B cell (primary cell): ENCODE measurements at regions not wholly inside any gene's neighbourhood (a gene's known extent, or its start where the extent isn't known, plus 50 kb on each side); places are given as distances from the start of the nearest gene placed in this dataset.
A peak's percentile ranks its signal among the peaks of the same experiment; 100 is the strongest.

Source experiments
- ATAC-seq: fragments of 200-7000 bp; cut with Tn5 transposase; one replicate; pipeline ENCODE4 v1.10.0; 2021; ENCODE audit warnings: low read depth, mild to moderate bottlenecking, moderate number of reproducible peaks, moderate library complexity
- CTCF ChIA-PET: fragments of 350-600 bp; sonication (Branson Sonifier 250); formaldehyde crosslinking; loops from one replicate; lab custom pipeline; 2021; ENCODE audit warnings: antibody characterized with exemption, inconsistent platforms; lab: Charles Lee
- POLR2A ChIA-PET: fragments of 350-600 bp; sonication (Branson Sonifier 250); formaldehyde crosslinking; loops from one replicate; lab custom pipeline; 2021; ENCODE audit warnings: antibody characterized with exemption; lab: Charles Lee
- DNase-seq: peaks from one replicate; pipeline ENCODE4 v3.0.0; 2013
- H2AFZ ChIP-seq: 2 replicates; pipeline ENCODE4 v1.6.1; 2012; ENCODE audit warnings: mild to moderate bottlenecking, low read depth, low read length; ENCODE audit not compliant: insufficient read depth, poor library complexity, severe bottlenecking
- H3K27ac ChIP-seq, 2 donors: 1 replicate in 1 of 2; 2 replicates in 1 of 2; pipeline ENCODE4 v1.5.1; 2012 to 2013; ENCODE audit warnings: low read length in 2 of 2, mild to moderate bottlenecking in 2 of 2, moderate library complexity in 1 of 2
- H3K27me3 ChIP-seq, 4 experiments: fragments of 200-600 bp in 1 of 4; sonication (generic) in 1 of 4; replicated peaks in 1 of 4; 1 replicate in 2 of 4; 2 replicates in 2 of 4; pipeline versions ENCODE4 v1.6.1 to v1.7.0; 2013 to 2016; ENCODE audit warnings: low read length in 3 of 4, mild to moderate bottlenecking in 2 of 4, mixed read lengths in 1 of 4, moderate library complexity in 1 of 4; ENCODE audit not compliant: insufficient read depth in 4 of 4, control insufficient read depth in 3 of 4; ENCODE audit errors: control extremely low read depth in 1 of 4
- H3K36me3 ChIP-seq, 2 experiments: replicated peaks in 1 of 2; 1 replicate in 1 of 2; 2 replicates in 1 of 2; pipeline versions ENCODE4 v1.6.1 to v1.7.1; 2013; ENCODE audit warnings: low read length in 1 of 2; ENCODE audit not compliant: insufficient read depth in 2 of 2, control insufficient read depth in 1 of 2; ENCODE audit errors: control extremely low read depth in 1 of 2, extremely low read depth in 1 of 2
- H3K4me1 ChIP-seq, 2 donors: fragments of 200-600 bp in 1 of 2; sonication (generic) in 1 of 2; 1 replicate in 1 of 2; 2 replicates in 1 of 2; pipeline versions ENCODE4 v1.5.1 to v1.6.1; 2013 to 2017; ENCODE audit warnings: low read length in 2 of 2; ENCODE audit not compliant: control insufficient read depth in 2 of 2, insufficient read depth in 2 of 2
- H3K4me2 ChIP-seq: replicated peaks from 2 replicates; pipeline ENCODE3; 2012; ENCODE audit warnings: mild to moderate bottlenecking, low read depth, low read length; ENCODE audit not compliant: poor library complexity, severe bottlenecking
- H3K4me3 ChIP-seq, 5 experiments: fragments of 200-600 bp in 1 of 5; sonication (generic) in 1 of 5; 1 replicate in 3 of 5; 2 replicates in 2 of 5; pipeline versions ENCODE4 v1.5.1 to v1.7.0; 2011 to 2016; ENCODE audit warnings: low read length in 4 of 5, mild to moderate bottlenecking in 4 of 5, low read depth in 2 of 5, control low read depth in 1 of 5, moderate library complexity in 1 of 5; ENCODE audit not compliant: insufficient read depth in 1 of 5; ENCODE audit errors: control extremely low read depth in 1 of 5, extremely low read depth in 1 of 5
- H3K79me2 ChIP-seq: fragments of 200-600 bp; sonication (generic); one replicate; pipeline ENCODE4 v1.6.0; 2016; ENCODE audit warnings: low read length; ENCODE audit not compliant: control insufficient read depth, insufficient read depth
- H3K9ac ChIP-seq: fragments of 200-600 bp; sonication (generic); 2 replicates; pipeline ENCODE4 v1.6.1; 2017; ENCODE audit warnings: mild to moderate bottlenecking, low read length, moderate library complexity
- H3K9me3 ChIP-seq, 3 donors: one replicate each; pipeline versions ENCODE4 v1.6.1 to v1.7.1; 2013; ENCODE audit warnings: low read length in 2 of 3; ENCODE audit not compliant: control insufficient read depth in 2 of 3, insufficient read depth in 1 of 3; ENCODE audit errors: control extremely low read depth in 1 of 3
- H4K20me1 ChIP-seq: 2 replicates; pipeline ENCODE4 v1.6.0; 2012; ENCODE audit warnings: mild to moderate bottlenecking, low read length; ENCODE audit not compliant: insufficient read depth, control insufficient read depth, poor library complexity, severe bottlenecking
- H3K27ac Mint-ChIP-seq: one replicate; pipeline ENCODE4 v1.8.0; 2021; ENCODE audit warnings: mixed read lengths
- H3K27me3 Mint-ChIP-seq: one replicate; pipeline ENCODE4 v1.8.0; 2021; ENCODE audit warnings: mixed read lengths
- H3K4me1 Mint-ChIP-seq: one replicate; pipeline ENCODE4 v1.8.0; 2021; ENCODE audit warnings: mixed read lengths
- H3K4me3 Mint-ChIP-seq: one replicate; pipeline ENCODE4 v1.8.0; 2021; ENCODE audit warnings: mixed read lengths
- H3K9me3 Mint-ChIP-seq: one replicate; pipeline ENCODE4 v1.8.0; 2022; ENCODE audit warnings: mixed read lengths; ENCODE audit not compliant: insufficient read depth
- EZH2 ChIP-seq: IDR thresholded peaks from 2 replicates; pipeline ENCODE4 v1.6.1; 2012; ENCODE audit warnings: borderline replicate concordance, low read depth, mild to moderate bottlenecking, moderate library complexity, low read length; ENCODE audit not compliant: insufficient read depth, poor library complexity, severe bottlenecking
- WGBS: methylation state at CpG from one replicate; pipeline ENCODE4 v1.1.5; 2013; ENCODE audit warnings: missing lambda C conversion rate; ENCODE audit not compliant: insufficient coverage; 5-methylcytosine and 5-hydroxymethylcytosine counted together
- intact Hi-C: fragments of 100-400 bp; cut with micrococcal nuclease; formaldehyde crosslinking; loops from one replicate; pipeline ENCODE4 v1.10.0; 2022
- TF ChIP-seq, protein P1 (sequence below): fragments of 200-600 bp; IDR thresholded peaks from one replicate; pipeline ENCODE4 v1.8.0; 2022; ENCODE audit warnings: antibody characterized with exemption, mild to moderate bottlenecking

- intact Hi-C loops = no loop called here
- WGBS = 3% methylated on average over 75 of the region's 80 CpGs
- peaks cover 0 to 5% (median 1%) of the 10 kb centered on the region in 3 donors for H3K9me3 ChIP-seq
- peak overlapping the region in 4 of 5 experiments; percentile 24 to 66 (median 46) for H3K4me3 ChIP-seq
- H3K9ac ChIP-seq = peak overlapping the region; percentile 62
- peaks cover 19% of the 10 kb centered on the region for H3K4me1 Mint-ChIP-seq
- ATAC-seq (peak; percentile 24), DNase-seq (peak; percentile 42)
- ChIA-PET POLR2A (no interaction called here), CTCF (no interaction called here)
- TF ChIP-seq, protein P1, sequence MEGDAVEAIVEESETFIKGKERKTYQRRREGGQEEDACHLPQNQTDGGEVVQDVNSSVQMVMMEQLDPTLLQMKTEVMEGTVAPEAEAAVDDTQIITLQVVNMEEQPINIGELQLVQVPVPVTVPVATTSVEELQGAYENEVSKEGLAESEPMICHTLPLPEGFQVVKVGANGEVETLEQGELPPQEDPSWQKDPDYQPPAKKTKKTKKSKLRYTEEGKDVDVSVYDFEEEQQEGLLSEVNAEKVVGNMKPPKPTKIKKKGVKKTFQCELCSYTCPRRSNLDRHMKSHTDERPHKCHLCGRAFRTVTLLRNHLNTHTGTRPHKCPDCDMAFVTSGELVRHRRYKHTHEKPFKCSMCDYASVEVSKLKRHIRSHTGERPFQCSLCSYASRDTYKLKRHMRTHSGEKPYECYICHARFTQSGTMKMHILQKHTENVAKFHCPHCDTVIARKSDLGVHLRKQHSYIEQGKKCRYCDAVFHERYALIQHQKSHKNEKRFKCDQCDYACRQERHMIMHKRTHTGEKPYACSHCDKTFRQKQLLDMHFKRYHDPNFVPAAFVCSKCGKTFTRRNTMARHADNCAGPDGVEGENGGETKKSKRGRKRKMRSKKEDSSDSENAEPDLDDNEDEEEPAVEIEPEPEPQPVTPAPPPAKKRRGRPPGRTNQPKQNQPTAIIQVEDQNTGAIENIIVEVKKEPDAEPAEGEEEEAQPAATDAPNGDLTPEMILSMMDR = no peak
- peak; percentile 78 for TF ChIP-seq EZH2
- H3K4me1 ChIP-seq = peaks cover 20 to 21% of the 10 kb centered on the region in 2 donors
- H3K27me3 ChIP-seq = peaks cover 1 to 50% (median 34%) of the 10 kb centered on the region in 4 experiments
- H3K4me2 ChIP-seq = peak overlapping the region; percentile 87
- peak overlapping the region; percentile 71 for H2AFZ ChIP-seq
- H3K27ac ChIP-seq = no peak overlapping the region
- peak overlapping the region; percentile 85 for H3K4me3 Mint-ChIP-seq
- peaks cover 60% of the 10 kb centered on the region for H3K27me3 Mint-ChIP-seq
- no peaks in the 10 kb centered on the region for H3K79me2 ChIP-seq
- H3K27ac Mint-ChIP-seq = no peak overlapping the region
- H4K20me1 ChIP-seq = no peaks in the 10 kb centered on the region
- no peaks in the 10 kb centered on the region for H3K36me3 ChIP-seq
- H3K9me3 Mint-ChIP-seq = no peaks in the 10 kb centered on the region
Observed at GRCh38 chr1:218164930-218165700, 120.0 kb upstream of the RRP15 start.

- WGBS = 0% methylated on average over 7 of the region's 10 CpGs
- Mint-ChIP-seq H3K27me3 (peaks cover 58% of the 10 kb centered on the region), H3K4me1 (peaks cover 19% of the 10 kb centered on the region), H3K27ac (no peak overlapping the region), H3K4me3 (peak overlapping the region; percentile 85), H3K9me3 (no peaks in the 10 kb centered on the region)
- POLR2A ChIA-PET = no interaction called here
- H4K20me1 ChIP-seq = no peaks in the 10 kb centered on the region
- TF ChIP-seq EZH2 = peak; percentile 12
- TF ChIP-seq, protein P1 = no peak
- peaks cover 20 to 21% of the 10 kb centered on the region in 2 donors for H3K4me1 ChIP-seq
- no peaks in the 10 kb centered on the region for H3K79me2 ChIP-seq
- H3K4me3 ChIP-seq = peak overlapping the region in 4 of 5 experiments; percentile 24 to 66 (median 46)
- intact Hi-C loops = no loop called here
- CTCF ChIA-PET = no interaction called here
- peak overlapping the region; percentile 62 for H3K9ac ChIP-seq
- DNase-seq (peak; percentile 16), ATAC-seq (no peak)
- peaks cover 0 to 5% (median 1%) of the 10 kb centered on the region in 3 donors for H3K9me3 ChIP-seq
- peak overlapping the region; percentile 71 for H2AFZ ChIP-seq
- H3K4me2 ChIP-seq = peak overlapping the region; percentile 87
- H3K36me3 ChIP-seq = no peaks in the 10 kb centered on the region
- no peak overlapping the region for H3K27ac ChIP-seq
- H3K27me3 ChIP-seq = peaks cover 1 to 50% (median 31%) of the 10 kb centered on the region in 4 experiments
Observed at GRCh38 chr1:218165701-218166114, 119.4 kb upstream of the RRP15 start.
